ENCODE measurements at regions not wholly inside any gene's neighbourhood (a gene's known extent, or its start where the extent isn't known, plus 50 kb on each side); places are given as distances from the start of the nearest gene placed in this dataset.
"Not testable (repeated sequence)": the region's sequence is repeated elsewhere in the genome, so short reads cannot be mapped to it uniquely, and the experiment has no call there.

DNA sequence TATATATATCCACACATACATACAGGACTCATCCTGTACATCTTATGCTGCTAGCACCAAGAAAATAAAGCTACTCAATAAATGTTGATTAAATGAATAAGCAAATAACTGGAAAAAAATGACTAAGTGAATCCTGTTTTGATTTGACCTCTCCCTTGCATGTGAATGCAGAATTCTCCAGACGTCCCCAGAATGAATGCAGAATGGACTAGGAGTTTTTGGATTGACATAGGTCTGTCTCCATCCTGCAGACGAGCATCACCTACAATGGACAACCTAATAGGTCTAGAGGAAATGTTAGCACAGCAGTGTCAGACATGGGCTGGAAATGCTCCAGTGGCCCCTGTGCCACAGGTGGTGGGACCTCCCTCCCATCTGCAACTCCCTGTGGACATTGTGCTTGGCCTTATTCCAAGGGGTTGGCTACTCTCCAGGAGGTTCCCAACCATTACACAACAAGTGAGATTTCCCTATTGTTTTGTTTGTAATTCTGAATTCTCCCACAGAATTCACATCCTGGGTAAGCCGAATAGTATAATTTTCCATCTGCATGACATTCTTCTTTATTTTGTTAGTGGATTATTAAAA lies 337.3 kb upstream of the NBPF12 start:
- H3K4me3 Mint-ChIP-seq; H3K27ac Mint-ChIP-seq; H3K9me3 Mint-ChIP-seq (ENCODE audit: low read depth); H3K36me3 Mint-ChIP-seq; H3K27me3 Mint-ChIP-seq; H3K4me1 Mint-ChIP-seq (ENCODE audit: low read depth): not testable (repeated sequence)

DNA sequence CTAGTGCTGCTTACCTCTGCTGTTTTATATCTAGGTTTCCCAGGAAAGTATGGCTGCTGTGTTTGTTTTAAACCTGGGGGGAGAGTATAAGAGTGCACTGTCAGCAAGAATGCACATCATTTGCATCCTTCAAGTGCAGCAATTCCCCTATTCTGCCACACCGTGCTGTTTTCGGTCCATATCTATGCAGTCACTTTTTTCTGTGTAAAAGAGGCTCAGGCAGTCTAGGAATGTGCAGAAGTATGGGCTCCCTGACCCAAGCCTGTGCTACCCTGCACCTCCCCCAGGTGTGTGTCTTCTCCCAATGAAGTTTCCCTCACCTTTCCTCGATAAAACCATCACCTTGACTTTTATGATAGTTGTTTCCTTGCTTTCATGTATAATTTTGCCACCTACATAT lies 338.2 kb upstream of the NBPF12 start:
- H3K4me1 Mint-ChIP-seq (ENCODE audit: low read depth); H3K27me3 Mint-ChIP-seq; H3K4me3 Mint-ChIP-seq; H3K36me3 Mint-ChIP-seq; H3K27ac Mint-ChIP-seq; H3K9me3 Mint-ChIP-seq (ENCODE audit: low read depth): not testable (repeated sequence)

DNA sequence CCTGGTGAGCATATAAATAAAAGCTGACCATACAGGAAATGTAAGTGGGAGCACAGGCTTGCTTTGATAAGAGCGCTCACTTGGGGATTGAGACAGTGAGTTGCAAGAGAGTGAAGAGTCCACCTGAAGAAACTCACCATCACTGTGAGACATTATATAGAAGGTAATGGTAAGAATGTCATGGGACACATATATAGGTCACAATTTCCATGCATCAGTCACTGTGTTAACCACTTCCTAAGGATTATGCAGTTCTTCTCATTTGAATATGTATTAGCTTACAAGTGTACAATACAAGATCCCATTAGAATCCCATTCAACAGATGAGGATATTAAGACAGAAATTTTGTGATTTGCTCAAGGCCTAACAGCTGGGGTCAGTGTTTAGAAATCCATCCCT lies 352.4 kb upstream of the NOTCH2NLA start:
- not testable (repeated sequence) for H3K36me3 Mint-ChIP-seq; H3K9me3 Mint-ChIP-seq (ENCODE audit: low read depth); H3K27me3 Mint-ChIP-seq; H3K4me1 Mint-ChIP-seq (ENCODE audit: low read depth); H3K27ac Mint-ChIP-seq; H3K4me3 Mint-ChIP-seq

DNA sequence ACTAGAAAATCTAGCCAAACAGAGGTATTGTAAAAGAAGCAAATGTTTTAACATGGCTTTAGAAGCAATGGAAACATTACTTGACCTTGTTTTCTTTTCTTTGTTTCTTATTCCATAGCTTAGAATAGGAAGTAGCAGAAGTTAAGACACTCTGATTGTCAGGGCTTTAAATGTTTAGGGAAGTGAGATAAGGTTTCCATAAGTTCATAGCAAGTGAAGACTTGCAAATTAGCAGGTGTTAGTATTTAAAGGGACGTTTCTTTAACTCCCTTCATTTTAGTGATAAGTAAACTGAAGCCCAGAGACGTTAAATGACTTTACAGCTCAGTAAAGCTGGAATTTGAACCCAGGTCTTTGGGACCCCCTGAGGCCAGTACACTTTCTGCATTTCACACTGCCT lies 338.7 kb upstream of the NOTCH2NLA start:
- not testable (repeated sequence) for H3K27ac Mint-ChIP-seq

GRCh38 chr1:146558032-146558431 lies 329.2 kb upstream of the NOTCH2NLA start:
- not testable (repeated sequence) for H3K4me3 Mint-ChIP-seq; H3K9me3 Mint-ChIP-seq (ENCODE audit: low read depth); H3K36me3 Mint-ChIP-seq; H3K27me3 Mint-ChIP-seq; H3K4me1 Mint-ChIP-seq (ENCODE audit: low read depth); H3K27ac Mint-ChIP-seq

More for the DNA sequence above, 338.7 kb upstream of the NOTCH2NLA start:
- not testable (repeated sequence) for H3K27me3 Mint-ChIP-seq; H3K4me1 Mint-ChIP-seq (ENCODE audit: low read depth); H3K36me3 Mint-ChIP-seq; H3K9me3 Mint-ChIP-seq (ENCODE audit: low read depth); H3K4me3 Mint-ChIP-seq

DNA sequence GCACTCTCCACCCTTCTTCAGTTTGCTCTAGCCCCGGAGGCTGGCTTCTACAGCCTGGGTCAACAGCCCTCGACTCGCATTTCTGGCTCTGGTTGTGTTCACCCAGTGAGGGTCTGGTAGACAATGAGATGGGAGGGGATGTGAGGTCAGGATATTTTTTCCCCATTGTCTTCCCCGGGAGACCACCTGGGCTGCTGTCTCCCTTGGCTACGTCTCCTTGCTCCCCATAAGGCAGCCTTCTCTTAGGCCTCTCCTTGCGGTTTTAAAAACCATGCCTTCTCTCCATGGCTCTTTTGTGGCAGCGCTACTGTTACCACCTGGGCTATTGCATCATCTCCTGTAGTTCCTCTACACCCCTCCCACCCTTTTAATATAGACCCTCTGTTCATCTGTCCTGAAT lies 327.6 kb upstream of the NOTCH2NLA start:
- H3K4me1 Mint-ChIP-seq (ENCODE audit: low read depth); H3K4me3 Mint-ChIP-seq; H3K36me3 Mint-ChIP-seq; H3K9me3 Mint-ChIP-seq (ENCODE audit: low read depth); H3K27me3 Mint-ChIP-seq; H3K27ac Mint-ChIP-seq: not testable (repeated sequence)

GRCh38 chr1:146552414-146552813 lies 323.6 kb upstream of the NOTCH2NLA start:
- not testable (repeated sequence) for H3K4me3 Mint-ChIP-seq; H3K4me1 Mint-ChIP-seq (ENCODE audit: low read depth); H3K9me3 Mint-ChIP-seq (ENCODE audit: low read depth); H3K36me3 Mint-ChIP-seq; H3K27me3 Mint-ChIP-seq; H3K27ac Mint-ChIP-seq

- not testable (repeated sequence) for H3K4me3 Mint-ChIP-seq; H3K36me3 Mint-ChIP-seq; H3K27me3 Mint-ChIP-seq; H3K27ac Mint-ChIP-seq; H3K4me1 Mint-ChIP-seq (ENCODE audit: low read depth); H3K9me3 Mint-ChIP-seq (ENCODE audit: low read depth)
Observed at GRCh38 chr1:146548684-146549083, 319.9 kb upstream of the NOTCH2NLA start.

- H3K9me3 Mint-ChIP-seq (ENCODE audit: low read depth); H3K36me3 Mint-ChIP-seq; H3K27ac Mint-ChIP-seq; H3K4me3 Mint-ChIP-seq; H3K27me3 Mint-ChIP-seq; H3K4me1 Mint-ChIP-seq (ENCODE audit: low read depth): not testable (repeated sequence)
Observed at GRCh38 chr1:146546189-146546588, 317.4 kb upstream of the NOTCH2NLA start.

DNA sequence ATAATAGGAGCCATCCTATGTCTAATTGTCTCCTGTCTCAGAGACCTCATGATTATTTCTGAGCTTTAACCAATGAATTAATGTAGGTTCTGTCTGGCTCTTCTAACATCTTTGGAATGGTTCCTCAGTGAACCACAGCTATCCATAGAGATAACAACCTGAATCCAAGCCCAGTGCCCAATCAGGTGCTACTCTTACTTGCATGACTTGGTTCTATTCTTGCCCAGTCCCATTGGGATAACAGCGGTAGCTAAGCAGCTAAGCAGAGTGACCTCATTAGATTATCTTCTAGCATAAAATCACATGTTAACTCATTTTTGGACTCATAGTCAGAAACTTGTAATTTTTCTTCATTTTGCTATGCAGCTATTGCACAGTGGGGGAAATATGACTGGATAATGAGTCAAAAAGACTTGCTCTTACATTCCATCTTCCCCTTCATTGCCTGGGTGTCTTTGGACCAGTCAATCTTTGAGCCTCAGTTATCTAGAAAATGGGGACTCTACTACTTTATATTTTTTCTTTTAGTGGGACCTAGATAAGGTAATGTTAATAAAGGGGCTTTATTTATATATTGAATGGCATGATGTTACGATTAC lies 309.1 kb upstream of the NOTCH2NLA start:
- not testable (repeated sequence) for H3K27ac Mint-ChIP-seq; H3K9me3 Mint-ChIP-seq (ENCODE audit: low read depth); H3K4me3 Mint-ChIP-seq; H3K36me3 Mint-ChIP-seq; H3K27me3 Mint-ChIP-seq; H3K4me1 Mint-ChIP-seq (ENCODE audit: low read depth)

DNA sequence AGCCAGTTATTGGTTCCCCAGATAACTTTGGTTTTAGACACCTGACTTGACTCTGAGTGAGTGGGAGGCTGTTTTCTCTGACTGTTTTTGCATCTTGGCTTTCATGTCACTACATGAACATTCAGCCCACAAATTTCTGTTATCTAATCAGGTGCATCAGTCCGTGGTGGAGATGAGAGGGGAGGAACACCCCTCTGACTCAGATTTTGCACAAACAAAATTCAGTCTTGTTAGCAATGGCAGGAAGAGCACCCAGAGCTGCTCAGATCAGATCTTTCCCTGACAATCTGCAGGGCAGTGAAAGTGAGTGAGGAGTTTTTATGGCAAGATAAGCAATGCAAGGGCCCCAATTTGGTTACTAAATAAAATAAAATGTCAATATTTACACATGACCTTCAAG lies 307.2 kb upstream of the NOTCH2NLA start:
- not testable (repeated sequence) for H3K4me3 Mint-ChIP-seq; H3K9me3 Mint-ChIP-seq (ENCODE audit: low read depth); H3K27me3 Mint-ChIP-seq; H3K27ac Mint-ChIP-seq; H3K4me1 Mint-ChIP-seq (ENCODE audit: low read depth); H3K36me3 Mint-ChIP-seq

GRCh38 chr1:146535575-146535974 lies 306.8 kb upstream of the NOTCH2NLA start:
- H3K4me3 Mint-ChIP-seq; H3K27ac Mint-ChIP-seq; H3K4me1 Mint-ChIP-seq (ENCODE audit: low read depth); H3K36me3 Mint-ChIP-seq; H3K27me3 Mint-ChIP-seq; H3K9me3 Mint-ChIP-seq (ENCODE audit: low read depth): not testable (repeated sequence)

GRCh38 chr1:146530958-146531357 lies 302.1 kb upstream of the NOTCH2NLA start:
- H3K27me3 Mint-ChIP-seq; H3K36me3 Mint-ChIP-seq; H3K4me3 Mint-ChIP-seq; H3K9me3 Mint-ChIP-seq (ENCODE audit: low read depth); H3K27ac Mint-ChIP-seq; H3K4me1 Mint-ChIP-seq (ENCODE audit: low read depth): not testable (repeated sequence)

DNA sequence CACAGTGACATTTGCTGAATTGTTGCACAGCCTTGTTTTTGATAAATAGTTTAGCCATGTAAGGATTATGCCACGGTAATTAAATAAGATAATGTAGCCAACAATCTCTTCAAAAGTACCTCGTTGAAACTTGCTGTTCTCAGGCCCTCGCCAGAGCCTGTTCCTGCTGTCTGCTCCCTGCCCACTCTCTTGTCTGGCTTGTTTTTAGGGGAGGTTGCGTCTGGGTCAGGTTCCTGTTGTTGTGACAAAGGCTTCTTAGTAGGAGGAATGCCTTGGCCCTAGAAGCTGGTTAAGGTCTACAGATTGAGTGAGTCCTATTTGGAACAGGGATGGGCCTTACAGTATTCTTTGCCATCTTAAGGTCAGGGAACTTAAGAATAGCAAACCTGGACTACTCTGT lies 294.0 kb upstream of the NOTCH2NLA start:
- H3K4me1 Mint-ChIP-seq (ENCODE audit: low read depth); H3K4me3 Mint-ChIP-seq; H3K27me3 Mint-ChIP-seq; H3K36me3 Mint-ChIP-seq; H3K9me3 Mint-ChIP-seq (ENCODE audit: low read depth); H3K27ac Mint-ChIP-seq: not testable (repeated sequence)

- H3K4me1 Mint-ChIP-seq (ENCODE audit: low read depth); H3K4me3 Mint-ChIP-seq; H3K36me3 Mint-ChIP-seq; H3K9me3 Mint-ChIP-seq (ENCODE audit: low read depth); H3K27me3 Mint-ChIP-seq; H3K27ac Mint-ChIP-seq: not testable (repeated sequence)
Observed at GRCh38 chr1:146522345-146522744, 293.5 kb upstream of the NOTCH2NLA start.

GRCh38 chr1:146521804-146522203 lies 293.0 kb upstream of the NOTCH2NLA start:
- not testable (repeated sequence) for H3K27ac Mint-ChIP-seq; H3K27me3 Mint-ChIP-seq; H3K4me1 Mint-ChIP-seq (ENCODE audit: low read depth); H3K36me3 Mint-ChIP-seq; H3K9me3 Mint-ChIP-seq (ENCODE audit: low read depth); H3K4me3 Mint-ChIP-seq

DNA sequence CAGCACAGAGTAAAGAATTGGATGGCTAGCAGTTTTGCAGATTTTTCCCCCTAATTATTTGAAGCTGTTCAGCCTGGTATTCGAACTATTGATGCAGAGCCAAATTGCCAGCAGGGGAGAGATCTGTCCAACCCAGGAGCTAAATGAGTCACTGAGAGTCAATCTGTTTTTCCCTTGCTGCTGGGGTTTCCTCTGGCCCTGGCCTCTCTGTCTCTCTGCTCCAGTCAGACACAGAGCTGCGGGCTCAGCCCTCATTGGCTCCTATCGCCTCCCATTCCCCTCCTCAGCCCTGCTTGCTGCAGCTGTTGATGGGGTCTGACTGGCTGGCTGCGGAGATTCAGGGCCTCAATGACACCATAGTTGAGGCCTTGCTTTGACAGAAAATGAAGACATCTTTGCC lies 284.9 kb upstream of the NOTCH2NLA start:
- H3K27ac Mint-ChIP-seq; H3K4me1 Mint-ChIP-seq (ENCODE audit: low read depth); H3K36me3 Mint-ChIP-seq; H3K27me3 Mint-ChIP-seq; H3K4me3 Mint-ChIP-seq; H3K9me3 Mint-ChIP-seq (ENCODE audit: low read depth): not testable (repeated sequence)
